ENCODE measurements at regions not wholly inside any gene's neighbourhood (a gene's known extent, or its start where the extent isn't known, plus 50 kb on each side); places are given as distances from the start of the nearest gene placed in this dataset.

GRCh38 chr12:126843915-126844669 lies 1422.9 kb upstream of the TMEM132C start:
- CTCF ChIA-PET = no interaction called here
- POLR2A ChIA-PET (ENCODE audit: low non-redundant PET) = no interaction called here
- no peak for DNase-seq (ENCODE audit: low spot score)

GRCh38 chr12:126847005-126847629 lies 1419.9 kb upstream of the TMEM132C start:
- no peak for DNase-seq (ENCODE audit: low spot score)
- CTCF ChIA-PET = no interaction called here
- no peak overlapping the region for H3K27ac ChIP-seq
- POLR2A ChIA-PET (ENCODE audit: low non-redundant PET) = no interaction called here
- no peak for TF ChIP-seq CTCF (conservative IDR thresholded peaks at IDR 0.05; ENCODE audit: low read depth)

More at GRCh38 chr12:126843915-126844669, 1422.9 kb upstream of the TMEM132C start:
- H3K27ac ChIP-seq = no peak overlapping the region
- TF ChIP-seq CTCF (conservative IDR thresholded peaks at IDR 0.05; ENCODE audit: low read depth) = no peak

- TF ChIP-seq CTCF (conservative IDR thresholded peaks at IDR 0.05; ENCODE audit: low read depth) = no peak
- ChIA-PET CTCF (no interaction called here), POLR2A (ENCODE audit: low non-redundant PET) (no interaction called here)
- H3K27ac ChIP-seq = no peak overlapping the region
- DNase-seq (ENCODE audit: low spot score) = no peak
Measured at GRCh38 chr12:126855768-126856167, 1411.2 kb upstream of the TMEM132C start.

- CTCF ChIA-PET = interaction anchor here (0.7 kb wide), 1 partner anchor 436 kb away, joined by 3 read pairs; no protein-coding TSS in a partner anchor
- POLR2A ChIA-PET (ENCODE audit: low non-redundant PET) = no interaction called here
- TF ChIP-seq CTCF (conservative IDR thresholded peaks at IDR 0.05; ENCODE audit: low read depth) = no peak
- no peak overlapping the region for H3K27ac ChIP-seq
- no peak for DNase-seq (ENCODE audit: low spot score)
Measured at GRCh38 chr12:126856958-126857357, 1410.0 kb upstream of the TMEM132C start.

GRCh38 chr12:126858560-126858959 lies 1408.4 kb upstream of the TMEM132C start:
- CTCF ChIA-PET = no interaction called here
- H3K27ac ChIP-seq = no peak overlapping the region
- TF ChIP-seq CTCF (conservative IDR thresholded peaks at IDR 0.05; ENCODE audit: low read depth) = no peak
- no peak for DNase-seq (ENCODE audit: low spot score)
- POLR2A ChIA-PET (ENCODE audit: low non-redundant PET) = no interaction called here

GRCh38 chr12:126860210-126860609 lies 1406.8 kb upstream of the TMEM132C start:
- ChIA-PET CTCF (interaction anchor here (0.7 kb wide), 1 partner anchor 8 kb away, joined by 5 read pairs; no protein-coding TSS in a partner anchor), POLR2A (ENCODE audit: low non-redundant PET) (no interaction called here)
- DNase-seq (ENCODE audit: low spot score) = no peak
- no peak for TF ChIP-seq CTCF (conservative IDR thresholded peaks at IDR 0.05; ENCODE audit: low read depth)
- no peak overlapping the region for H3K27ac ChIP-seq

Measured in RWPE1 (cell line).